K562 (cell line): ENCODE measurements at regions not wholly inside any gene's neighbourhood (a gene's known extent, or its start where the extent isn't known, plus 50 kb on each side); places are given as distances from the start of the nearest gene placed in this dataset.

Source experiments
- ATAC-seq: fragments of 200-7000 bp; cut with Tn5 transposase; 3 replicates; pipeline ENCODE4 v1.9.1; 2020; ENCODE audit warnings: moderate library complexity
- BruUV-seq: library from RNA; stranded (reverse); fragments of 400-500 nt; replicated peaks from 2 replicates; lab custom pipeline; 2021; lab: Mats Ljungman, UMichigan
- CTCF ChIA-PET: fragments of 300-600 bp; formaldehyde crosslinking; extraction: SDS; loops from one replicate; lab custom pipeline; 2021; ENCODE audit warnings: low intra/inter-chr PET ratio; lab: Yijun Ruan, JAX
- POLR2A ChIA-PET: fragments of 300-600, 350-650 bp; sonication (Branson Sonifier 250); formaldehyde crosslinking; extraction: SDS; loops from one replicate; lab custom pipeline; 2021; ENCODE audit warnings: antibody characterized with exemption, inconsistent platforms; lab: Yijun Ruan, JAX
- DNase-seq, 4 experiments: peaks; one replicate each; pipeline versions ENCODE4 v3.0.0 to v3.0.0-alpha.2; 2011 to 2018; ENCODE audit warnings: low spot score in 3 of 4, mixed read lengths in 3 of 4; ENCODE audit errors: extremely low read depth in 1 of 4
- FAIRE-seq: peaks from 2 replicates; lab custom pipeline; 2011; peaks lifted over from hg19 to GRCh38; lab: Jason Lieb, UNC
- H2AFZ ChIP-seq: 2 replicates; pipeline ENCODE4 v1.6.0; 2011; ENCODE audit warnings: low read depth, low read length, control low read depth, inconsistent platforms
- H3K27ac ChIP-seq: fragments of 200-600 bp; 3 replicates; pipeline ENCODE4 v1.8.0; 2011; ENCODE audit warnings: low read depth, mild to moderate bottlenecking, control low read depth, inconsistent platforms, low read length, moderate library complexity, mixed read lengths; ENCODE audit errors: extremely low read depth
- H3K27me3 ChIP-seq, 2 experiments: fragments of 300-600 bp in 1 of 2; 2 replicates in 1 of 2; 3 replicates in 1 of 2; pipeline versions ENCODE4 v1.6.0 to v1.8.0; 2011; ENCODE audit warnings: inconsistent platforms in 2 of 2, low read length in 2 of 2, mild to moderate bottlenecking in 1 of 2, mixed read lengths in 1 of 2, moderate library complexity in 1 of 2; ENCODE audit not compliant: control insufficient read depth in 2 of 2, insufficient read depth in 2 of 2
- H3K36me3 ChIP-seq: fragments of 300-600 bp; 3 replicates; pipeline ENCODE4 v1.8.0; 2011; ENCODE audit warnings: mild to moderate bottlenecking, low read length, inconsistent platforms; ENCODE audit not compliant: control insufficient read depth, insufficient read depth
- H3K4me1 ChIP-seq, 2 experiments: fragments of 200-600 bp in 1 of 2; replicated peaks in 1 of 2; 2 replicates in 1 of 2; 3 replicates in 1 of 2; pipeline versions ENCODE4 v1.5.1 to v1.8.0; 2011; ENCODE audit warnings: inconsistent platforms in 2 of 2, low read length in 2 of 2, mild to moderate bottlenecking in 1 of 2, mixed read lengths in 1 of 2, moderate library complexity in 1 of 2; ENCODE audit not compliant: control insufficient read depth in 2 of 2, insufficient read depth in 2 of 2
- H3K4me2 ChIP-seq: 2 replicates; pipeline ENCODE4 v1.6.1; 2011; ENCODE audit warnings: low read length, control low read depth, inconsistent platforms, mixed read lengths; ENCODE audit not compliant: insufficient read depth
- H3K4me3 ChIP-seq: fragments of 200-600 bp; sonication (generic), shearing (Covaris generic); 2 replicates; pipeline ENCODE4 v1.5.1; 2016; ENCODE audit warnings: control low read depth, inconsistent platforms
- H3K79me2 ChIP-seq: fragments of 200-600 bp; 3 replicates; pipeline ENCODE4 v1.8.0; 2011; ENCODE audit warnings: low read length, inconsistent platforms; ENCODE audit not compliant: control insufficient read depth, insufficient read depth
- H3K9ac ChIP-seq, 2 experiments: 2 replicates each; pipeline versions ENCODE4 v1.6.0 to v1.6.1; 2011; ENCODE audit warnings: low read depth in 2 of 2, low read length in 2 of 2, control low read depth in 1 of 2, inconsistent platforms in 1 of 2, mild to moderate bottlenecking in 1 of 2, mixed read lengths in 1 of 2; ENCODE audit not compliant: insufficient read depth in 1 of 2
- H3K9me1 ChIP-seq: one replicate; pipeline ENCODE4 v1.6.0; 2011; ENCODE audit warnings: inconsistent platforms, mild to moderate bottlenecking, low read length, moderate library complexity; ENCODE audit not compliant: control insufficient read depth, insufficient read depth
- H3K9me3 ChIP-seq: replicated peaks from 2 replicates; pipeline ENCODE4 v1.5.1; 2011; ENCODE audit warnings: low read depth, low read length, inconsistent platforms; ENCODE audit not compliant: control insufficient read depth, insufficient read depth
- H4K20me1 ChIP-seq: replicated peaks from 2 replicates; pipeline ENCODE4 v1.6.1; 2011; ENCODE audit warnings: low read length, inconsistent platforms, mixed read lengths; ENCODE audit not compliant: control insufficient read depth, insufficient read depth
- ATF1 ChIP-seq, 2 experiments: fragments of 450-650 bp in 1 of 2; IDR thresholded peaks; 2 replicates each; pipeline ENCODE4 v1.6.1; 2016; ENCODE audit warnings: missing compliant biosample characterization in 1 of 2, missing genetic modification characterization in 1 of 2
- CAMTA2 ChIP-seq: fragments of 250-450 bp; sonication (Bioruptor Pico); conservative IDR thresholded peaks from 2 replicates; pipeline ENCODE4 v1.5.1; 2022
- CGGBP1 ChIP-seq: fragments of 250-450 bp; sonication (Bioruptor Pico); IDR thresholded peaks from 2 replicates; pipeline ENCODE4 v1.9.0; 2021; ENCODE audit warnings: mild to moderate bottlenecking
- ETS1 ChIP-seq: conservative IDR thresholded peaks from 2 replicates; pipeline ENCODE4 v1.6.1; 2011; ENCODE audit warnings: low read depth, mild to moderate bottlenecking, low read length; ENCODE audit not compliant: control insufficient read depth
- KHSRP ChIP-seq: fragments of 450-650 bp; IDR thresholded peaks from 2 replicates; pipeline ENCODE4 v1.6.1; 2017
- MTF1 ChIP-seq: fragments of 250-450 bp; sonication (Bioruptor Pico); IDR thresholded peaks from 2 replicates; pipeline ENCODE4 v1.9.0; 2021; ENCODE audit warnings: moderate library complexity, mild to moderate bottlenecking, inconsistent platforms, borderline replicate concordance
- PHB ChIP-seq: fragments of 250-450 bp; sonication (Bioruptor Pico); IDR thresholded peaks from 2 replicates; pipeline ENCODE4 v1.5.0; 2021
- RBM22 ChIP-seq: fragments of 200-400 bp; formaldehyde crosslinking; IDR thresholded peaks from 2 replicates; pipeline ENCODE4 v1.6.1; 2018; ENCODE audit warnings: low read length, low read depth; ENCODE audit not compliant: poor library complexity, severe bottlenecking
- ZBTB2 ChIP-seq: fragments of 450-650 bp; IDR thresholded peaks from 2 replicates; pipeline ENCODE4 v1.6.1; 2016; ENCODE audit warnings: antibody characterized with exemption
- ZFP36 ChIP-seq: fragments of 150-350 bp; IDR thresholded peaks from 2 replicates; pipeline ENCODE4 v1.6.1; 2018; ENCODE audit warnings: low read length, low read depth; ENCODE audit not compliant: partially characterized antibody
- ZNF696 ChIP-seq: fragments of 250-450 bp; sonication (Bioruptor Pico); conservative IDR thresholded peaks from 2 replicates; pipeline ENCODE4 v1.4.0; 2020; ENCODE audit warnings: mild to moderate bottlenecking, moderate library complexity
- WGBS: fragments of 100-300 bp; shearing (Covaris generic); methylation state at CpG from one replicate; pipeline ENCODE4 v1.1.6; 2016; ENCODE audit warnings: low coverage, mixed read lengths; ENCODE audit not compliant: insufficient coverage; ENCODE audit errors: missing lambda C conversion rate; 5-methylcytosine and 5-hydroxymethylcytosine counted together
- in situ Hi-C: fragments of 300-500 bp; cut with MboI; formaldehyde crosslinking; loops from 4 replicates; pipeline ENCODE4 v1.15.0; 2018; ENCODE audit warnings: inconsistent platforms, mixed read lengths
- intact Hi-C: fragments of 100-400 bp; cut with micrococcal nuclease; formaldehyde crosslinking; loops from 2 replicates; pipeline ENCODE4 v1.14.2; 2022

- TF ChIP-seq ETS1 (no peak), ATF1 (CRISPR knock-in tag; IDR thresholded peaks at IDR 0.05) (no peak), ATF1 (tag; IDR thresholded peaks at IDR 0.05) (no peak), PHB (no peak), CGGBP1 (no peak), ZBTB2 (no peak), CAMTA2 (no peak), MTF1 (CRISPR knock-in tag) (no peak), KHSRP (no peak), ZFP36 (no peak), RBM22 (no peak), ZNF696 (CRISPR knock-in tag) (no peak)
- in situ Hi-C loops (no loop called here), intact Hi-C loops (no loop called here)
- H3K4me1 ChIP-seq: no peaks in the 10 kb centered on the region
- no TSS peak for BruUV-seq
- no peak for ATAC-seq
- no peaks in the 10 kb centered on the region for H3K27me3 ChIP-seq
- no peak overlapping the region for H3K4me2 ChIP-seq
- no peak overlapping the region for H2AFZ ChIP-seq
- ChIA-PET CTCF (no interaction called here), POLR2A (no interaction called here)
- no peak overlapping the region for H3K27ac ChIP-seq
- no peak overlapping the region for H3K4me3 ChIP-seq
- H3K9ac ChIP-seq: no peak overlapping the region
- no peaks in the 10 kb centered on the region for H3K9me1 ChIP-seq
- 0 out of 2 replicates have a peak, but pooled peaks cover 3% of the 10 kb centered on the region for H4K20me1 ChIP-seq
- FAIRE-seq: no peak
- H3K36me3 ChIP-seq: no peaks in the 10 kb centered on the region
- DNase-seq: no peak
- no peaks in the 10 kb centered on the region for H3K9me3 ChIP-seq
- H3K79me2 ChIP-seq: no peaks in the 10 kb centered on the region
- under 1% methylated on average over 7 of the region's 7 CpGs for WGBS
These were observed 342.2 kb upstream of the DYNLRB2 start for GRCh38 chr16:80198311-80199299.
